Activated CD4-positive, alpha-beta T cell treated with anti-CD3 and anti-CD28 coated beads, Interleukin-2, amount 10 ng/mL, durations not matched to agents 7 days and 5 days (primary cell): ENCODE measurements at regions not wholly inside any gene's neighbourhood (a gene's known extent, or its start where the extent isn't known, plus 50 kb on each side); places are given as distances from the start of the nearest gene placed in this dataset.
A peak's percentile ranks its signal among the peaks of the same experiment; 100 is the strongest.

Experiments
- CTCF ChIA-PET: fragments of 350-600 bp; sonication (Branson Sonifier 250); formaldehyde crosslinking; loops from one replicate; lab custom pipeline; 2021; ENCODE audit warnings: antibody characterized with exemption; lab: Charles Lee
- POLR2A ChIA-PET: fragments of 350-600 bp; sonication (Branson Sonifier 250); formaldehyde crosslinking; loops from one replicate; lab custom pipeline; 2021; ENCODE audit warnings: antibody characterized with exemption; lab: Charles Lee
- DNase-seq: peaks from one replicate; pipeline ENCODE4 v3.0.0-alpha.2; 2020
- H3K27ac Mint-ChIP-seq: one replicate; pipeline ENCODE4 v1.8.0; 2021; ENCODE audit warnings: mild to moderate bottlenecking, moderate library complexity, mixed read lengths
- H3K27me3 Mint-ChIP-seq: one replicate; pipeline ENCODE4 v1.8.0; 2021; ENCODE audit warnings: mixed read lengths
- H3K36me3 Mint-ChIP-seq: one replicate; pipeline ENCODE4 v1.8.0; 2021; ENCODE audit warnings: low read depth, mixed read lengths
- H3K4me1 Mint-ChIP-seq: one replicate; pipeline ENCODE4 v1.8.0; 2021; ENCODE audit warnings: mixed read lengths
- H3K4me3 Mint-ChIP-seq: one replicate; pipeline ENCODE4 v1.8.0; 2021; ENCODE audit warnings: mild to moderate bottlenecking, moderate library complexity, mixed read lengths
- H3K9me3 Mint-ChIP-seq: one replicate; pipeline ENCODE4 v1.8.0; 2021; ENCODE audit warnings: mixed read lengths

GRCh38 chr3:126263539-126263938 is 83.2 kb upstream of the ALDH1L1 start:
- ChIA-PET CTCF (no interaction called here), POLR2A (no interaction called here)
- DNase-seq = no peak
- H3K9me3 Mint-ChIP-seq = no peaks in the 10 kb centered on the region
- no peaks in the 10 kb centered on the region for H3K36me3 Mint-ChIP-seq
- H3K4me1 Mint-ChIP-seq = peaks cover 4% of the 10 kb centered on the region
- H3K27ac Mint-ChIP-seq = no peak overlapping the region
- peaks cover 10% of the 10 kb centered on the region for H3K27me3 Mint-ChIP-seq
- no peak overlapping the region for H3K4me3 Mint-ChIP-seq

- peaks cover 2% of the 10 kb centered on the region for H3K27me3 Mint-ChIP-seq
- POLR2A ChIA-PET = no interaction called here
- H3K36me3 Mint-ChIP-seq = no peaks in the 10 kb centered on the region
- DNase-seq = no peak
- no peak overlapping the region for H3K27ac Mint-ChIP-seq
- H3K9me3 Mint-ChIP-seq = no peaks in the 10 kb centered on the region
- CTCF ChIA-PET = no interaction called here
- H3K4me1 Mint-ChIP-seq = peaks cover 4% of the 10 kb centered on the region
- no peak overlapping the region for H3K4me3 Mint-ChIP-seq
These were observed 81.8 kb upstream of the ALDH1L1 start for GRCh38 chr3:126262227-126262626.

DNA sequence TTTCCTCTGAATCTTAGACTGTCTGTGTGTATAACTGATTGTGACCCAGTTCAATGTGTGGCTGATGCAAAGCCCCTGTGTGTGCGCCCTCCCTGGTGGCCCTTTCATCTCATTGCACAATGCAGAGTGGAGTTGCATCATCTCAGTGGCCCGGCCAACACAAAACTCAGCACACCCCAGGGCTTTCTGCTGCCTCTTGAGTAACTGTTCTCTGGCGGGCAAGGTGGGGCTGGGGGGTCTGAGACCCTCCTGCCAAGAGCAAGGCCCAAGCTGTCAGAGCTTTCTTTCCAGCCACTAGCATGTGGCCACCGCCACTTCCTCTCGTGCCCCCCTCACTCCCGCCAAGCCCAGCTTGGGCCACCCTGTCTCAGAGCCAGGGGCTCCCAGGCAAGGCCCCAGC is 80.7 kb upstream of the ALDH1L1 start:
- Mint-ChIP-seq H3K4me1 (peaks cover 4% of the 10 kb centered on the region), H3K9me3 (no peaks in the 10 kb centered on the region), H3K27me3 (peaks cover under 1% of the 10 kb centered on the region), H3K27ac (no peak overlapping the region), H3K4me3 (no peak overlapping the region), H3K36me3 (no peaks in the 10 kb centered on the region)
- CTCF ChIA-PET = no interaction called here
- POLR2A ChIA-PET = no interaction called here
- no peak for DNase-seq

- no peaks in the 10 kb centered on the region for H3K9me3 Mint-ChIP-seq
- POLR2A ChIA-PET = no interaction called here
- H3K4me3 Mint-ChIP-seq = no peak overlapping the region
- no peak for DNase-seq
- CTCF ChIA-PET = no interaction called here
- H3K27ac Mint-ChIP-seq = no peak overlapping the region
- H3K27me3 Mint-ChIP-seq = no peaks in the 10 kb centered on the region
- H3K36me3 Mint-ChIP-seq = no peaks in the 10 kb centered on the region
- H3K4me1 Mint-ChIP-seq = peaks cover 4% of the 10 kb centered on the region
These were observed 79.3 kb upstream of the ALDH1L1 start for GRCh38 chr3:126259411-126260391.

- no peak for DNase-seq
- peaks cover 4% of the 10 kb centered on the region for H3K4me1 Mint-ChIP-seq
These were observed 78.3 kb upstream of the ALDH1L1 start for GRCh38 chr3:126258670-126259069.

GRCh38 chr3:126257984-126258383 is 77.6 kb upstream of the ALDH1L1 start:
- ChIA-PET POLR2A (no interaction called here), CTCF (no interaction called here)
- no peak overlapping the region for H3K27ac Mint-ChIP-seq
- no peak for DNase-seq
- peaks cover 4% of the 10 kb centered on the region for H3K4me1 Mint-ChIP-seq
- H3K9me3 Mint-ChIP-seq = no peaks in the 10 kb centered on the region
- H3K36me3 Mint-ChIP-seq = no peaks in the 10 kb centered on the region
- H3K4me3 Mint-ChIP-seq = no peak overlapping the region
- H3K27me3 Mint-ChIP-seq = no peaks in the 10 kb centered on the region

More at GRCh38 chr3:126258670-126259069, 78.3 kb upstream of the ALDH1L1 start:
- no peak overlapping the region for H3K27ac Mint-ChIP-seq
- H3K27me3 Mint-ChIP-seq = no peaks in the 10 kb centered on the region
- no peaks in the 10 kb centered on the region for H3K9me3 Mint-ChIP-seq
- H3K36me3 Mint-ChIP-seq = no peaks in the 10 kb centered on the region
- H3K4me3 Mint-ChIP-seq = no peak overlapping the region
- ChIA-PET CTCF (no interaction called here), POLR2A (no interaction called here)

GRCh38 chr3:126257174-126257573 is 76.8 kb upstream of the ALDH1L1 start:
- CTCF ChIA-PET = no interaction called here
- POLR2A ChIA-PET = no interaction called here
- Mint-ChIP-seq H3K36me3 (no peaks in the 10 kb centered on the region), H3K4me3 (no peak overlapping the region), H3K4me1 (peaks cover 4% of the 10 kb centered on the region), H3K27me3 (no peaks in the 10 kb centered on the region), H3K9me3 (no peaks in the 10 kb centered on the region), H3K27ac (no peak overlapping the region)
- DNase-seq = no peak

GRCh38 chr3:126256251-126256650 is 75.9 kb upstream of the ALDH1L1 start:
- no peak for DNase-seq
- H3K27me3 Mint-ChIP-seq = no peaks in the 10 kb centered on the region
- no peaks in the 10 kb centered on the region for H3K36me3 Mint-ChIP-seq
- no peak overlapping the region for H3K4me3 Mint-ChIP-seq
- H3K27ac Mint-ChIP-seq = no peak overlapping the region
- no peaks in the 10 kb centered on the region for H3K9me3 Mint-ChIP-seq
- peaks cover 4% of the 10 kb centered on the region for H3K4me1 Mint-ChIP-seq
- CTCF ChIA-PET = no interaction called here
- POLR2A ChIA-PET = no interaction called here

DNA sequence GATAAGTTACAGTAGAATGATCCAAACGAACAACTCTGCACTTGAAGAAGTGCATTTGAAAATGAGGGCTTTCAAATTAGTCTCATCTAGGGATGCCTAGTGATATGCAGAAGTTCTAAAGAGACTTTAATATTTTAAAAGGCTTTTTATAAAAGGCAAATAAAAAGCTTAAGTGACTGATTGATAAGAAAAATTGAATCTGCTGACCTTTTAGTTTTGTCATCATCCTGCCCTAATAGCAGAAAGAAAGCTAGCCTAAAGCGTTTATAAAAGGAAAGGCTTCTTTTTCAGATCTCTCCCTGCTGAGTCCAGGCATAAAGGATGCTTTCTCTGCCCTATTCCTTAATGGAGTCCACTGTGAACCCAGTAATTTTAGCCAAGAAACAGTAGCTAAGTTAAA is 72.7 kb upstream of the ALDH1L1 start:
- ChIA-PET POLR2A (no interaction called here), CTCF (no interaction called here)
- no peak for DNase-seq
- Mint-ChIP-seq H3K9me3 (peaks cover 2% of the 10 kb centered on the region), H3K27ac (no peak overlapping the region), H3K36me3 (no peaks in the 10 kb centered on the region), H3K4me3 (no peak overlapping the region), H3K4me1 (no peaks in the 10 kb centered on the region), H3K27me3 (peaks cover 7% of the 10 kb centered on the region)

- CTCF ChIA-PET = no interaction called here
- Mint-ChIP-seq H3K36me3 (no peaks in the 10 kb centered on the region), H3K27me3 (peaks cover 7% of the 10 kb centered on the region), H3K27ac (no peak overlapping the region), H3K9me3 (peaks cover 4% of the 10 kb centered on the region), H3K4me3 (no peak overlapping the region), H3K4me1 (no peaks in the 10 kb centered on the region)
- DNase-seq = no peak
- POLR2A ChIA-PET = no interaction called here
These were observed 72.0 kb upstream of the ALDH1L1 start for GRCh38 chr3:126252373-126252772.

- CTCF ChIA-PET = no interaction called here
- peak; percentile 15 for DNase-seq
- Mint-ChIP-seq H3K4me3 (no peak overlapping the region), H3K36me3 (no peaks in the 10 kb centered on the region), H3K9me3 (peaks cover 6% of the 10 kb centered on the region), H3K27ac (no peak overlapping the region), H3K27me3 (peaks cover 7% of the 10 kb centered on the region), H3K4me1 (no peaks in the 10 kb centered on the region)
- POLR2A ChIA-PET = no interaction called here
These were observed 65.7 kb upstream of the ALDH1L1 start for GRCh38 chr3:126245811-126246727.
